ENCODE measurements at regions not wholly inside any gene's neighbourhood (a gene's known extent, or its start where the extent isn't known, plus 50 kb on each side); places are given as distances from the start of the nearest gene placed in this dataset.
"Not testable (repeated sequence)": the region's sequence is repeated elsewhere in the genome, so short reads cannot be mapped to it uniquely, and the experiment has no call there.

- TF ChIP-seq CTCF (IDR thresholded peaks at IDR 0.05; ENCODE audit: insufficient read depth, low read depth, low read length) = no peak
- H3K4me3 ChIP-seq (ENCODE audit: low read depth, low read length) = no peak overlapping the region
- DNase-seq (ENCODE audit: low read depth) = no peak
Measured at GRCh38 chr2:189231719-189232323, 52.3 kb upstream of the COL5A2 start.

GRCh38 chr2:189232759-189233406 lies 53.3 kb upstream of the COL5A2 start:
- DNase-seq (ENCODE audit: low read depth) = no peak
- no peak overlapping the region for H3K4me3 ChIP-seq (ENCODE audit: low read depth, low read length)
- no peak for TF ChIP-seq CTCF (IDR thresholded peaks at IDR 0.05; ENCODE audit: insufficient read depth, low read depth, low read length)

GRCh38 chr2:189233527-189233926 lies 54.0 kb upstream of the COL5A2 start:
- DNase-seq (ENCODE audit: low read depth) = no peak
- no peak for TF ChIP-seq CTCF (IDR thresholded peaks at IDR 0.05; ENCODE audit: insufficient read depth, low read depth, low read length)
- no peak overlapping the region for H3K4me3 ChIP-seq (ENCODE audit: low read depth, low read length)

- no peak for DNase-seq (ENCODE audit: low read depth)
- no peak for TF ChIP-seq CTCF (IDR thresholded peaks at IDR 0.05; ENCODE audit: insufficient read depth, low read depth, low read length)
- H3K4me3 ChIP-seq (ENCODE audit: low read depth, low read length) = no peak overlapping the region
Measured at GRCh38 chr2:189234991-189235390, 55.4 kb upstream of the COL5A2 start.

- no peak for DNase-seq (ENCODE audit: low read depth)
- H3K4me3 ChIP-seq (ENCODE audit: low read depth, low read length) = no peak overlapping the region
- TF ChIP-seq CTCF (IDR thresholded peaks at IDR 0.05; ENCODE audit: insufficient read depth, low read depth, low read length) = no peak
Measured at GRCh38 chr2:189236066-189236465, 56.5 kb upstream of the COL5A2 start.

GRCh38 chr2:189238903-189239302 lies 59.3 kb upstream of the COL5A2 start:
- no peak for TF ChIP-seq CTCF (IDR thresholded peaks at IDR 0.05; ENCODE audit: insufficient read depth, low read depth, low read length)
- no peak for DNase-seq (ENCODE audit: low read depth)
- no peak overlapping the region for H3K4me3 ChIP-seq (ENCODE audit: low read depth, low read length)

GRCh38 chr2:189243843-189244242 lies 64.3 kb upstream of the COL5A2 start:
- not testable (repeated sequence) for H3K4me3 ChIP-seq (ENCODE audit: low read depth, low read length); DNase-seq (ENCODE audit: low read depth)

Measured in fibroblast of villous mesenchyme (primary cell).